22Rv1 (cell line): ENCODE measurements at regions not wholly inside any gene's neighbourhood (a gene's known extent, or its start where the extent isn't known, plus 50 kb on each side); places are given as distances from the start of the nearest gene placed in this dataset.

ENCODE experiments used
- CTCF ChIP-seq: fragments of 450-650 bp; IDR thresholded peaks from 2 replicates; pipeline ENCODE4 v1.5.1; 2017; ENCODE audit warnings: mild to moderate bottlenecking
- ZFX ChIP-seq: fragments of 450-650 bp; IDR thresholded peaks from 2 replicates; pipeline ENCODE4 v1.6.1; 2017; ENCODE audit warnings: antibody characterized with exemption, borderline replicate concordance

DNA sequence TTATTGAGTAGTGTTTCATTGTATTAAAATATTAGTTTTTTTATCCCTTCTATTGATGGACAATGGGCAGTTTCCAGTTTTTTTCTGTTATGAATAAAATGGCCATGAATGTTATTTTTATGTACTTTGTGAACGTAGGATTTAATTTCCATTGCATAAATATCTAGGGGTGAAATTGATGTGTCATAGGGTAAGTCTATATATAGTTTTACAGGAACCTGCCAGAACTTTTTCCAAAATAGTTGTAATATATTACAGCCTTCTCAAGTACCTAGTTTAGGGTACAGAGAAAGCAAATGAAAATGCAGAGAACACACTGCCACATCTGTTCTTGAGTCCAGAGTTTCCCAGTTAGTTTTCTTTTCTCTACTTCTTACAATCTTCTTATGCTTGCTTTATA is 378.6 kb downstream of the MEIS1 start:
- TF ChIP-seq CTCF (no peak), ZFX (no peak)
